H1 (cell line): ENCODE measurements at regions not wholly inside any gene's neighbourhood (a gene's known extent, or its start where the extent isn't known, plus 50 kb on each side); places are given as distances from the start of the nearest gene placed in this dataset.

ENCODE experiments used
- HDAC6 ChIP-seq: IDR thresholded peaks from one replicate; pipeline ENCODE4 v1.7.1; 2012; ENCODE audit warnings: low read depth, mild to moderate bottlenecking, inconsistent platforms, low read length, moderate library complexity
- KDM4A ChIP-seq: IDR thresholded peaks from one replicate; pipeline ENCODE4 v1.7.1; 2012; ENCODE audit warnings: low read depth, mild to moderate bottlenecking, moderate library complexity, low read length, inconsistent platforms; ENCODE audit not compliant: severe bottlenecking
- MAFK ChIP-seq: IDR thresholded peaks from 2 replicates; pipeline ENCODE4 v1.6.1; 2012; ENCODE audit warnings: low read depth, mild to moderate bottlenecking, improper control_type of control experiment, low read length
- RXRA ChIP-seq: IDR thresholded peaks from 2 replicates; pipeline ENCODE4 v1.6.1; 2011; ENCODE audit warnings: low read depth, mild to moderate bottlenecking, low read length, moderate library complexity; ENCODE audit not compliant: insufficient read depth
- SAP30 ChIP-seq: fragments of 300-600 bp; sonication (generic); IDR thresholded peaks from 2 replicates; pipeline ENCODE4 v1.7.1; 2012; ENCODE audit warnings: low read length, moderate library complexity, mild to moderate bottlenecking, inconsistent platforms; ENCODE audit not compliant: insufficient read depth, insufficient replicate concordance
- USF2 ChIP-seq: IDR thresholded peaks from 2 replicates; pipeline ENCODE4 v1.6.1; 2011; ENCODE audit warnings: low read length, improper control_type of control experiment

GRCh38 chr20:20859510-20859909 lies 147.1 kb upstream of the RALGAPA2 start (continued):
- TF ChIP-seq HDAC6 (no peak), SAP30 (no peak), RXRA (no peak), KDM4A (no peak), USF2 (no peak), MAFK (no peak)
